ENCODE measurements at regions not wholly inside any gene's neighbourhood (a gene's known extent, or its start where the extent isn't known, plus 50 kb on each side); places are given as distances from the start of the nearest gene placed in this dataset.
"Not testable (repeated sequence)": the region's sequence is repeated elsewhere in the genome, so short reads cannot be mapped to it uniquely, and the experiment has no call there.

- H3K36me3 ChIP-seq (ENCODE audit: control insufficient read depth, insufficient read depth, low read length); H3K27me3 ChIP-seq (ENCODE audit: control insufficient read depth, insufficient read depth, low read length); H3K27me3 Mint-ChIP-seq; H3K36me3 Mint-ChIP-seq; H3K4me1 Mint-ChIP-seq; H3K4me3 Mint-ChIP-seq; DNase-seq; H3K9me3 Mint-ChIP-seq; ATAC-seq (ENCODE audit: low read depth in 2 of 2); H3K27ac Mint-ChIP-seq; H3K4me1 ChIP-seq (ENCODE audit: control insufficient read depth, insufficient read depth, low read length, poor library complexity, severe bottlenecking); H3K4me3 ChIP-seq (ENCODE audit: low read depth, low read length); H3K27ac ChIP-seq (ENCODE audit: insufficient read depth, low read length, poor library complexity, severe bottlenecking); H3K9me3 ChIP-seq (ENCODE audit: control insufficient read depth in 2 of 2, low read length in 2 of 2): not testable (repeated sequence)
Observed at GRCh38 chr9:75459311-75459710, 371.0 kb downstream of the OSTF1 start.

GRCh38 chr9:75461183-75461582, 372.9 kb downstream of the OSTF1 start:
- Histone ChIP-seq H3K4me3 (ENCODE audit: low read depth, low read length) (no peak overlapping the region), H3K27ac (ENCODE audit: insufficient read depth, low read length, poor library complexity, severe bottlenecking) (no peak overlapping the region), H3K36me3 (ENCODE audit: control insufficient read depth, insufficient read depth, low read length) (no peaks in the 10 kb centered on the region), H3K9me3 (ENCODE audit: control insufficient read depth in 2 of 2, low read length in 2 of 2) (no peaks in the 10 kb centered on the region), H3K4me1 (ENCODE audit: control insufficient read depth, insufficient read depth, low read length, poor library complexity, severe bottlenecking) (no peaks in the 10 kb centered on the region), H3K27me3 (ENCODE audit: control insufficient read depth, insufficient read depth, low read length) (no peaks in the 10 kb centered on the region)
- DNase-seq = no peak
- no peak for ATAC-seq (ENCODE audit: low read depth in 2 of 2)
- Mint-ChIP-seq H3K27ac (no peak overlapping the region), H3K36me3 (no peaks in the 10 kb centered on the region), H3K4me1 (no peaks in the 10 kb centered on the region), H3K4me3 (no peak overlapping the region), H3K27me3 (no peaks in the 10 kb centered on the region), H3K9me3 (peaks cover 0 to 4% (median 1%) of the 10 kb centered on the region in 7 donors)

GRCh38 chr9:75462866-75463265, 374.6 kb downstream of the OSTF1 start:
- H3K9me3 Mint-ChIP-seq = peaks cover 0 to 4% (median 1%) of the 10 kb centered on the region in 7 donors
- H3K27me3 Mint-ChIP-seq = no peaks in the 10 kb centered on the region
- Histone ChIP-seq H3K4me1 (ENCODE audit: control insufficient read depth, insufficient read depth, low read length, poor library complexity, severe bottlenecking) (no peaks in the 10 kb centered on the region), H3K27me3 (ENCODE audit: control insufficient read depth, insufficient read depth, low read length) (no peaks in the 10 kb centered on the region), H3K27ac (ENCODE audit: insufficient read depth, low read length, poor library complexity, severe bottlenecking) (no peak overlapping the region), H3K4me3 (ENCODE audit: low read depth, low read length) (no peak overlapping the region), H3K36me3 (ENCODE audit: control insufficient read depth, insufficient read depth, low read length) (no peaks in the 10 kb centered on the region), H3K9me3 (ENCODE audit: control insufficient read depth in 2 of 2, low read length in 2 of 2) (no peaks in the 10 kb centered on the region)
- H3K4me3 Mint-ChIP-seq = no peak overlapping the region
- DNase-seq (no peak), ATAC-seq (ENCODE audit: low read depth in 2 of 2) (no peak)
- H3K4me1 Mint-ChIP-seq = no peaks in the 10 kb centered on the region
- H3K36me3 Mint-ChIP-seq = no peaks in the 10 kb centered on the region
- no peak overlapping the region for H3K27ac Mint-ChIP-seq

GRCh38 chr9:75463871-75464270, 375.6 kb downstream of the OSTF1 start:
- Mint-ChIP-seq H3K4me3 (no peak overlapping the region), H3K27ac (no peak overlapping the region), H3K36me3 (no peaks in the 10 kb centered on the region), H3K4me1 (no peaks in the 10 kb centered on the region), H3K27me3 (no peaks in the 10 kb centered on the region), H3K9me3 (peaks cover 0 to 4% (median 1%) of the 10 kb centered on the region in 7 donors)
- no peak for ATAC-seq (ENCODE audit: low read depth in 2 of 2)
- Histone ChIP-seq H3K4me3 (ENCODE audit: low read depth, low read length) (no peak overlapping the region), H3K9me3 (ENCODE audit: control insufficient read depth in 2 of 2, low read length in 2 of 2) (no peaks in the 10 kb centered on the region), H3K36me3 (ENCODE audit: control insufficient read depth, insufficient read depth, low read length) (no peaks in the 10 kb centered on the region), H3K4me1 (ENCODE audit: control insufficient read depth, insufficient read depth, low read length, poor library complexity, severe bottlenecking) (no peaks in the 10 kb centered on the region), H3K27me3 (ENCODE audit: control insufficient read depth, insufficient read depth, low read length) (no peaks in the 10 kb centered on the region), H3K27ac (ENCODE audit: insufficient read depth, low read length, poor library complexity, severe bottlenecking) (no peak overlapping the region)
- DNase-seq = no peak

- Histone ChIP-seq H3K36me3 (ENCODE audit: control insufficient read depth, insufficient read depth, low read length) (no peaks in the 10 kb centered on the region), H3K4me3 (ENCODE audit: low read depth, low read length) (no peak overlapping the region), H3K4me1 (ENCODE audit: control insufficient read depth, insufficient read depth, low read length, poor library complexity, severe bottlenecking) (no peaks in the 10 kb centered on the region), H3K27ac (ENCODE audit: insufficient read depth, low read length, poor library complexity, severe bottlenecking) (no peak overlapping the region), H3K27me3 (ENCODE audit: control insufficient read depth, insufficient read depth, low read length) (no peaks in the 10 kb centered on the region), H3K9me3 (ENCODE audit: control insufficient read depth in 2 of 2, low read length in 2 of 2) (no peaks in the 10 kb centered on the region)
- Mint-ChIP-seq H3K9me3 (peaks cover 0 to 4% (median 0%) of the 10 kb centered on the region in 7 donors), H3K27me3 (no peaks in the 10 kb centered on the region), H3K36me3 (no peaks in the 10 kb centered on the region), H3K27ac (no peak overlapping the region), H3K4me3 (no peak overlapping the region), H3K4me1 (no peaks in the 10 kb centered on the region)
- ATAC-seq (ENCODE audit: low read depth in 2 of 2) (no peak), DNase-seq (no peak)
Observed at GRCh38 chr9:75464726-75465125, 376.4 kb downstream of the OSTF1 start.

- ATAC-seq (ENCODE audit: low read depth in 2 of 2) (no peak), DNase-seq (no peak)
- no peak overlapping the region for H3K27ac Mint-ChIP-seq
- no peaks in the 10 kb centered on the region for H3K27me3 Mint-ChIP-seq
- no peaks in the 10 kb centered on the region for H3K27me3 ChIP-seq (ENCODE audit: control insufficient read depth, insufficient read depth, low read length)
- H3K27ac ChIP-seq (ENCODE audit: insufficient read depth, low read length, poor library complexity, severe bottlenecking) = no peak overlapping the region
- H3K9me3 ChIP-seq (ENCODE audit: control insufficient read depth in 2 of 2, low read length in 2 of 2) = no peaks in the 10 kb centered on the region
- no peaks in the 10 kb centered on the region for H3K36me3 ChIP-seq (ENCODE audit: control insufficient read depth, insufficient read depth, low read length)
- H3K4me1 ChIP-seq (ENCODE audit: control insufficient read depth, insufficient read depth, low read length, poor library complexity, severe bottlenecking) = no peaks in the 10 kb centered on the region
- H3K4me1 Mint-ChIP-seq = no peaks in the 10 kb centered on the region
- H3K4me3 Mint-ChIP-seq = no peak overlapping the region
- H3K4me3 ChIP-seq (ENCODE audit: low read depth, low read length) = no peak overlapping the region
- no peaks in the 10 kb centered on the region for H3K36me3 Mint-ChIP-seq
- H3K9me3 Mint-ChIP-seq = peaks cover 0 to 4% (median 0%) of the 10 kb centered on the region in 7 donors
Observed at GRCh38 chr9:75467142-75467541, 378.8 kb downstream of the OSTF1 start.

- Histone ChIP-seq H3K9me3 (ENCODE audit: control insufficient read depth in 2 of 2, low read length in 2 of 2) (no peaks in the 10 kb centered on the region), H3K27me3 (ENCODE audit: control insufficient read depth, insufficient read depth, low read length) (no peaks in the 10 kb centered on the region), H3K4me1 (ENCODE audit: control insufficient read depth, insufficient read depth, low read length, poor library complexity, severe bottlenecking) (no peaks in the 10 kb centered on the region), H3K36me3 (ENCODE audit: control insufficient read depth, insufficient read depth, low read length) (no peaks in the 10 kb centered on the region), H3K27ac (ENCODE audit: insufficient read depth, low read length, poor library complexity, severe bottlenecking) (no peak overlapping the region), H3K4me3 (ENCODE audit: low read depth, low read length) (no peak overlapping the region)
- Mint-ChIP-seq H3K4me3 (no peak overlapping the region), H3K27me3 (no peaks in the 10 kb centered on the region), H3K36me3 (no peaks in the 10 kb centered on the region), H3K9me3 (peaks cover 0 to 6% (median 0%) of the 10 kb centered on the region in 7 donors), H3K27ac (no peak overlapping the region), H3K4me1 (no peaks in the 10 kb centered on the region)
- DNase-seq (no peak), ATAC-seq (ENCODE audit: low read depth in 2 of 2) (no peak)
Observed at GRCh38 chr9:75471549-75472114, 383.3 kb downstream of the OSTF1 start.

GRCh38 chr9:75482566-75482965, 394.3 kb downstream of the OSTF1 start:
- Mint-ChIP-seq H3K27ac (no peak overlapping the region), H3K4me1 (no peaks in the 10 kb centered on the region), H3K4me3 (no peak overlapping the region), H3K36me3 (no peaks in the 10 kb centered on the region), H3K9me3 (peaks cover 0 to 7% (median 2%) of the 10 kb centered on the region in 7 donors), H3K27me3 (peaks cover 6% of the 10 kb centered on the region)
- no peaks in the 10 kb centered on the region for H3K27me3 ChIP-seq (ENCODE audit: control insufficient read depth, insufficient read depth, low read length)
- H3K4me1 ChIP-seq (ENCODE audit: control insufficient read depth, insufficient read depth, low read length, poor library complexity, severe bottlenecking) = no peaks in the 10 kb centered on the region
- H3K36me3 ChIP-seq (ENCODE audit: control insufficient read depth, insufficient read depth, low read length) = no peaks in the 10 kb centered on the region
- no peak overlapping the region for H3K27ac ChIP-seq (ENCODE audit: insufficient read depth, low read length, poor library complexity, severe bottlenecking)
- DNase-seq = no peak
- H3K4me3 ChIP-seq (ENCODE audit: low read depth, low read length) = no peak overlapping the region
- H3K9me3 ChIP-seq (ENCODE audit: control insufficient read depth in 2 of 2, low read length in 2 of 2) = no peaks in the 10 kb centered on the region
- no peak for ATAC-seq (ENCODE audit: low read depth in 2 of 2)

Data from CD4-positive, CD25-positive, alpha-beta regulatory T cell (primary cell).